ENCODE measurements at regions not wholly inside any gene's neighbourhood (a gene's known extent, or its start where the extent isn't known, plus 50 kb on each side); places are given as distances from the start of the nearest gene placed in this dataset.
"Not testable (repeated sequence)": the region's sequence is repeated elsewhere in the genome, so short reads cannot be mapped to it uniquely, and the experiment has no call there.

GRCh38 chr6:27668442-27669294 lies 195.8 kb upstream of the ZNF184 start:
- TF ChIP-seq CTCF (IDR thresholded peaks at IDR 0.05), result no peak
- TF ChIP-seq POLR2A (IDR thresholded peaks at IDR 0.05), result no peak
- peak overlapping the region in 1 of 2 donors; percentile 27 for H3K27ac ChIP-seq
- H3K4me1 ChIP-seq, result no peaks in the 10 kb centered on the region
- peak; percentile 28 to 46 for DNase-seq
- H3K4me3 ChIP-seq, result peak overlapping the region in 1 of 2 donors; percentile 36
- intact Hi-C loops (cut with DNase I; ENCODE audit: low total_unique reads), result no loop called here
- H3K36me3 ChIP-seq, result no peaks in the 10 kb centered on the region
- no peaks in the 10 kb centered on the region for H3K9me3 ChIP-seq
- peaks cover 0 to 66% of the 10 kb centered on the region in 2 donors for H3K27me3 ChIP-seq

DNA sequence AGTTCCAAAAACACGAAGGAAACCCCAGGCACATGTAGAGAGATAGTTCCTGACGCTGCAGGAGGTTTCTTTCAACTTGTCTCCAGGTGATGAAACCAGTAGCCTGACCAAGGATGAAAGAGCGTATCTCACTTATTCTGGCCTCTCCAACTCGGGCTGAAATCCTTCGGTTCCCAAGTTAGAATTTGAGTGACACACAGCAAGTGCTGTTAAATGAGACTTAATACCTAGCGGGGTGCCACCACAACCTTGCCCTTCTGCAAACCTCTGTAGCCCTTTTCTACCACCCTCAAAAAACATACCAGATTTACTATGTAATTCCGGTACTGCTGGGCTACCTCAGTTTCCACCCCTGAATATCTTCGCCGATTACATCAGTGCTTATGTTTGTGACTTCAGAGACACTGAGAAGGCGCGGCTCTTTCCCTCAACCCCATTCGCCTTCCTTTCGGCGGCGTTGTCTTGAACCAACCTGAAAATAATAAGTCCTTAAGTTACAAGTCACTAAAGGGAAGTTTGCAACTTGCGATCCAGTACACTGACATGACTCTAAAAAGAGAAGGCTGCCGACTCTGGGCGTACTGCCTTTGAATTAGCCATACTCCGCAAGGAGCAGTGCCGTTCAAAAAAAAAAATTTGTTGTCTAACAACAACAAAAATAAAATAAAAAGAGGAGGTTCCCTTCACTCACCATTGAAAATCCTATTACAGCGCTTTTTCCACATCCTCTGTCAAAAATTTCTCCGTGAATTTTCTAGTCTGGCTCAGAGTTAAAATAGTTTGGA lies 194.9 kb upstream of the ZNF184 start:
- intact Hi-C loops (cut with DNase I; ENCODE audit: low total_unique reads), result no loop called here
- DNase-seq, result no peak
- H3K9me3 ChIP-seq, result no peaks in the 10 kb centered on the region
- peaks cover 0 to 61% of the 10 kb centered on the region in 2 donors for H3K27me3 ChIP-seq
- no peak for TF ChIP-seq CTCF (IDR thresholded peaks at IDR 0.05)
- TF ChIP-seq POLR2A (IDR thresholded peaks at IDR 0.05), result no peak
- no peaks in the 10 kb centered on the region for H3K4me1 ChIP-seq
- H3K36me3 ChIP-seq, result no peaks in the 10 kb centered on the region
- no peak overlapping the region for H3K27ac ChIP-seq
- peak overlapping the region in 1 of 2 donors; percentile 36 for H3K4me3 ChIP-seq

DNA sequence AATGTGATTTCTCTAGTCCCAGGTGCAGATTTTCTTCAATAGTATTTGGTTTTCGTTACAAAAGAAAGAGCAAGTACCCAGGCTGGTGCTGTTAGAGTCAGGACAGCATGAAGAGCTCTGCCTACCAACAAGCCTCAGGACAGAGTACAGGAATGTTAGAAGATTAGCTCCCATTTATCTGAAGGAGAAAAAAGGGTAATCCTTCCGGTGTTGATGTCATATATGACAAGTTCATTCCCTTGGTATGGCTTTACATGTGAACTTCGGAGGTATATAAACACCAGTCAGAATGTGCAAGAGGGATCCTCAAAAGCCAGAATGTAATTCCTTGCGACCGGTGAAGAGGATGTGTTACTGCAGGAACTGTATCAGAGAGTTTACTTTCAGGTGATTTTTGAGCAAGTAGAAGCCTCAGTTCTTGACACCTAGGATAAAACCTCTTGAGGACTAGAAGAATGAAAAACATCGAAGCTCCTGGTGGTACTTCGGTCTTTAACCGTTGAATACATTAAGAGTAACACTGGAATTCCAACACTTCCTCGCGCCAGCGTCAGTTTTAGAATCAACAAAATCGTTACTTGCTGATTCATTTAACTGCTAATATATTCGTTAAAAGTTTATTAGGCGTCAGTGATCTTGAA lies 194.2 kb upstream of the ZNF184 start:
- Histone ChIP-seq H3K9me3 (no peaks in the 10 kb centered on the region), H3K36me3 (no peaks in the 10 kb centered on the region), H3K4me3 (peak overlapping the region in 1 of 2 donors; percentile 36), H3K27ac (no peak overlapping the region), H3K4me1 (no peaks in the 10 kb centered on the region), H3K27me3 (peaks cover 0 to 61% of the 10 kb centered on the region in 2 donors)
- DNase-seq, result no peak
- TF ChIP-seq POLR2A (IDR thresholded peaks at IDR 0.05) (no peak), CTCF (IDR thresholded peaks at IDR 0.05) (no peak)
- intact Hi-C loops (cut with DNase I; ENCODE audit: low total_unique reads), result no loop called here

DNA sequence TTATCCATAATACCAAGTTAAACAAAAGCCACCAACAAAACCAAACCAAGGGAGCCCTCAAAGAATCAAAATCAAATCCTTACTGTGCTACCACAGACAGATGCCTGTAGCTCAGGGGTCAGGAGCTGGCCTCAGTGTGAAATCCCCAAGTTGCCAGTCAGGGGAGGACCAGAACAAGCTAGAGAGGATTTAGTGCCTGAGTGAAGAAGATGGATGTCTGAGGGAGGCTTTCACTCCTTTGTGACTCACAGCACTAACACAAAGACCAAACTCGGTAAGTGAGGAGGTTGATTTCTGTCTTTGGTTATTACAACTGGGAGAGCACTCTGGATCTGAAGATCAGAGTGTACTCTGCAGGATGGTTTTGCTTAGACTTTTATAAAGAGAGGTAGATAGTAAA lies 189.9 kb upstream of the ZNF184 start:
- intact Hi-C loops (cut with DNase I; ENCODE audit: low total_unique reads), result no loop called here
- H3K36me3 ChIP-seq, result no peaks in the 10 kb centered on the region
- H3K4me3 ChIP-seq, result no peak overlapping the region
- H3K4me1 ChIP-seq, result no peaks in the 10 kb centered on the region
- DNase-seq, result no peak
- no peaks in the 10 kb centered on the region for H3K9me3 ChIP-seq
- TF ChIP-seq CTCF (IDR thresholded peaks at IDR 0.05) (no peak), POLR2A (IDR thresholded peaks at IDR 0.05) (no peak)
- no peak overlapping the region for H3K27ac ChIP-seq
- H3K27me3 ChIP-seq, result peaks cover 0 to 23% of the 10 kb centered on the region in 2 donors

DNA sequence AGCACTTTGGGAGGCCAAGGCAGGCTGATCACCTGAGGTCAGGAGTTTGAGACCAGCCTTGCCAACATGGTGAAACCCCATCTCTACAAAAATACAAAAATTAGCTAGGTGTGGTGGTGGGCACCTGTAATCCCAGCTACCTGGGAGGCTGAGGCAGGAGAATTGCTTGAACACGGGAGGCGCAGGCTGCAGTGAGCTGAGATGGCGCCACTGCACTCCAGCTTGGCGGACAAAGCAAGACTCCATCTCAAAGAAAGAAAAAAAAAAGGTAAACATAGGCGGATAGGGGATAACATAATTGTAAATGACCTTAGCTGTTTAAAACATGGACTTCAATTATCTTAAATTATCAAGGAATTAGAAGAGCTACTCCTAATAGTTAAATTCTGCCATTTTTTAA lies 189.3 kb upstream of the ZNF184 start:
- H3K36me3 ChIP-seq; H3K4me3 ChIP-seq; intact Hi-C loops (cut with DNase I; ENCODE audit: low total_unique reads); DNase-seq; H3K27ac ChIP-seq; H3K9me3 ChIP-seq; H3K4me1 ChIP-seq: not testable (repeated sequence)
- H3K27me3 ChIP-seq, result peaks cover 0 to 17% of the 10 kb centered on the region in 2 donors

DNA sequence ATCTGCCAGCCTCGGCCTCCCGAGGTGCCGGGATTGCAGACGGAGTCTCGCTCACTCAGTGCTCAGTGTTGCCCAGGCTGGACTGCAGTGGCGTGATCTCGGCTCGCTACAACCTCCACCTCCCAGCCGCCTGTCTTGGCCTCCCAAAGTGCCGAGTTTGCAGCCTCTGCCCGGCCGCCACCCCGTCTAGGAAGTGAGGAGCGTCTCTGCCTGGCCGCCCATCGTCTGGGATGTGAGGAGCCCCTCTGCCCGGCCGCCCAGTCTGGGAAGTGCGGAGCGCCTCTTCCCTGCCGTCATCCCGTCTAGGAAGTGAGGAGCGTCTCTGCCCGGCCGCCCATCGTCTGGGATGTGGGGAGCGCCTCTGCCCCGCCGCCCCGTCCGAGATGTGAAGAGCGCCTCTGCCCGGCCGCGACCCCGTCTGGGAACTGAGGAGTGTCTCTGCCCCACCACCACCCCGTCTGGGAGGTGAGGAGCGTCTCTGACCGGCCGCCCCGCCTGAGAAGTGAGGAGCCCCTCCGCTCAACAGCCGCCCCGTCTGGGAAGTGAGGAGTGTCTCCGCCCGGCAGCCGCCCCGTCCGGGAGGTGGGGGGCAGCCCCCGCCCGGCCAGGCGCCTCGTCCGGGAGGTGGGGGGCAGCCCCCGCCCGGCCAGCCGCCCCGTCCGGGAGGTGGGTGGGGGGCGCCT lies 180.4 kb upstream of the ZNF184 start:
- DNase-seq; H3K27ac ChIP-seq; H3K27me3 ChIP-seq; H3K36me3 ChIP-seq; H3K9me3 ChIP-seq; intact Hi-C loops (cut with DNase I; ENCODE audit: low total_unique reads); H3K4me1 ChIP-seq; H3K4me3 ChIP-seq: not testable (repeated sequence)

Measured in uterus (tissue), 3 donors.